PC-9 (cell line): ENCODE measurements at regions not wholly inside any gene's neighbourhood (a gene's known extent, or its start where the extent isn't known, plus 50 kb on each side); places are given as distances from the start of the nearest gene placed in this dataset.

ENCODE experiments used
- BruUV-seq: library from RNA; stranded (reverse); fragments of 400-500 nt; replicated peaks from 2 replicates; lab custom pipeline; 2021; lab: Mats Ljungman, UMichigan
- CTCF ChIA-PET: fragments of 300-600 bp; sonication (Branson Sonifier 250); formaldehyde crosslinking; loops from one replicate; lab custom pipeline; 2022; ENCODE audit warnings: antibody characterized with exemption; lab: Charles Lee
- POLR2A ChIA-PET: fragments of 300-600 bp; sonication (Branson Sonifier 250); formaldehyde crosslinking; loops from one replicate; lab custom pipeline; 2022; ENCODE audit warnings: antibody characterized with exemption; ENCODE audit not compliant: unreplicated experiment; lab: Charles Lee
- DNase-seq, 2 experiments: peaks; one replicate each; pipeline versions ENCODE4 v3.0.0 to v3.0.0-alpha.2; 2015 to 2022; ENCODE audit warnings: mixed read lengths in 1 of 2
- H2AFZ ChIP-seq: fragments of 200-600 bp; sonication (generic); 2 replicates; pipeline ENCODE4 v1.8.1; 2017; ENCODE audit warnings: antibody characterized with exemption
- H3F3A ChIP-seq: fragments of 200-600 bp; sonication (generic); 2 replicates; pipeline ENCODE4 v1.8.1; 2017; ENCODE audit warnings: antibody characterized with exemption, mild to moderate bottlenecking, low read depth; ENCODE audit not compliant: insufficient read depth
- H3K27ac ChIP-seq: fragments of 200-600 bp; sonication (generic); 2 replicates; pipeline ENCODE4 v1.6.1; 2016; ENCODE audit warnings: mixed run types
- H3K27me3 ChIP-seq: fragments of 200-600 bp; sonication (generic); 2 replicates; pipeline ENCODE4 v1.6.1; 2016; ENCODE audit warnings: low read depth, mixed run types; ENCODE audit not compliant: insufficient read depth
- H3K36me3 ChIP-seq: fragments of 200-600 bp; sonication (generic); 2 replicates; pipeline ENCODE4 v1.6.1; 2016; ENCODE audit warnings: low read depth, mixed run types
- H3K4me1 ChIP-seq: fragments of 200-600 bp; sonication (generic); replicated peaks from 2 replicates; pipeline ENCODE4 v1.6.1; 2016; ENCODE audit warnings: mixed run types; ENCODE audit not compliant: insufficient read depth
- H3K4me2 ChIP-seq: fragments of 200-600 bp; sonication (generic); 2 replicates; pipeline ENCODE4 v1.6.1; 2017; ENCODE audit warnings: mixed run types
- H3K4me3 ChIP-seq: fragments of 200-600 bp; sonication (generic); 2 replicates; pipeline ENCODE4 v1.6.1; 2016; ENCODE audit warnings: mixed run types
- H3K79me2 ChIP-seq: fragments of 200-600 bp; sonication (generic); 2 replicates; pipeline ENCODE4 v1.6.1; 2017; ENCODE audit warnings: low read depth, mixed run types
- H3K9me2 ChIP-seq: fragments of 200-600 bp; sonication (generic); 2 replicates; pipeline ENCODE4 v1.8.1; 2017; ENCODE audit warnings: mild to moderate bottlenecking; ENCODE audit not compliant: insufficient read depth
- H3K9me3 ChIP-seq: fragments of 200-600 bp; sonication (generic); 2 replicates; pipeline ENCODE4 v1.8.1; 2016; ENCODE audit warnings: low read depth; ENCODE audit not compliant: insufficient read depth
- H4K20me1 ChIP-seq: fragments of 200-600 bp; sonication (generic); 2 replicates; pipeline ENCODE4 v1.8.1; 2017; ENCODE audit not compliant: insufficient read depth
- EZH2 ChIP-seq: fragments of 200-600 bp; sonication (generic); IDR thresholded peaks from 2 replicates; pipeline ENCODE4 v1.8.0; 2017; ENCODE audit warnings: antibody characterized with exemption, low read depth
- intact Hi-C: fragments of 100-400 bp; cut with micrococcal nuclease; formaldehyde crosslinking; loops from one replicate; pipeline ENCODE4 v1.10.0; 2022; ENCODE audit not compliant: unreplicated experiment
- TF ChIP-seq, protein P1 (sequence below): fragments of 200-600 bp; sonication (generic); conservative IDR thresholded peaks from 2 replicates; pipeline ENCODE4 v1.6.1; 2017; ENCODE audit warnings: mixed run types, antibody characterized with exemption, mild to moderate bottlenecking, moderate library complexity

- DNase-seq = no peak
- Histone ChIP-seq H3K9me3 (no peaks in the 10 kb centered on the region), H3K36me3 (no peaks in the 10 kb centered on the region), H4K20me1 (no peaks in the 10 kb centered on the region), H3F3A (no peaks in the 10 kb centered on the region), H3K4me1 (no peaks in the 10 kb centered on the region), H3K27ac (no peak overlapping the region), H2AFZ (no peak overlapping the region), H3K9me2 (no peaks in the 10 kb centered on the region), H3K27me3 (peaks cover 7% of the 10 kb centered on the region), H3K79me2 (no peaks in the 10 kb centered on the region), H3K4me2 (no peak overlapping the region), H3K4me3 (no peak overlapping the region)
- intact Hi-C loops = no loop called here
- BruUV-seq = no TSS peak
- no peak for TF ChIP-seq EZH2
- TF ChIP-seq, protein P1, sequence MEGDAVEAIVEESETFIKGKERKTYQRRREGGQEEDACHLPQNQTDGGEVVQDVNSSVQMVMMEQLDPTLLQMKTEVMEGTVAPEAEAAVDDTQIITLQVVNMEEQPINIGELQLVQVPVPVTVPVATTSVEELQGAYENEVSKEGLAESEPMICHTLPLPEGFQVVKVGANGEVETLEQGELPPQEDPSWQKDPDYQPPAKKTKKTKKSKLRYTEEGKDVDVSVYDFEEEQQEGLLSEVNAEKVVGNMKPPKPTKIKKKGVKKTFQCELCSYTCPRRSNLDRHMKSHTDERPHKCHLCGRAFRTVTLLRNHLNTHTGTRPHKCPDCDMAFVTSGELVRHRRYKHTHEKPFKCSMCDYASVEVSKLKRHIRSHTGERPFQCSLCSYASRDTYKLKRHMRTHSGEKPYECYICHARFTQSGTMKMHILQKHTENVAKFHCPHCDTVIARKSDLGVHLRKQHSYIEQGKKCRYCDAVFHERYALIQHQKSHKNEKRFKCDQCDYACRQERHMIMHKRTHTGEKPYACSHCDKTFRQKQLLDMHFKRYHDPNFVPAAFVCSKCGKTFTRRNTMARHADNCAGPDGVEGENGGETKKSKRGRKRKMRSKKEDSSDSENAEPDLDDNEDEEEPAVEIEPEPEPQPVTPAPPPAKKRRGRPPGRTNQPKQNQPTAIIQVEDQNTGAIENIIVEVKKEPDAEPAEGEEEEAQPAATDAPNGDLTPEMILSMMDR = no peak
- ChIA-PET POLR2A (no interaction called here), CTCF (no interaction called here)
These were observed 97.0 kb downstream of the SCGB2B2 start for GRCh38 chr19:34580055-34580336.

GRCh38 chr19:34579281-34580054 lies 97.5 kb downstream of the SCGB2B2 start:
- H3K4me3 ChIP-seq = no peak overlapping the region
- intact Hi-C loops = no loop called here
- H3K4me1 ChIP-seq = no peaks in the 10 kb centered on the region
- no peaks in the 10 kb centered on the region for H3K9me3 ChIP-seq
- ChIA-PET POLR2A (no interaction called here), CTCF (no interaction called here)
- DNase-seq = no peak
- no peaks in the 10 kb centered on the region for H3F3A ChIP-seq
- no peak overlapping the region for H3K4me2 ChIP-seq
- no peaks in the 10 kb centered on the region for H3K79me2 ChIP-seq
- H3K27me3 ChIP-seq = peaks cover 4% of the 10 kb centered on the region
- no peaks in the 10 kb centered on the region for H4K20me1 ChIP-seq
- H3K27ac ChIP-seq = no peak overlapping the region
- H2AFZ ChIP-seq = no peak overlapping the region
- TF ChIP-seq, protein P1 = no peak
- TF ChIP-seq EZH2 = no peak
- no peaks in the 10 kb centered on the region for H3K36me3 ChIP-seq
- no TSS peak for BruUV-seq
- no peaks in the 10 kb centered on the region for H3K9me2 ChIP-seq

- DNase-seq = no peak
- TF ChIP-seq, protein P1 = no peak
- TF ChIP-seq EZH2 = no peak
- no peaks in the 10 kb centered on the region for H3K79me2 ChIP-seq
- ChIA-PET CTCF (no interaction called here), POLR2A (no interaction called here)
- H4K20me1 ChIP-seq = no peaks in the 10 kb centered on the region
- H3K27ac ChIP-seq = no peak overlapping the region
- H3K9me3 ChIP-seq = no peaks in the 10 kb centered on the region
- no peaks in the 10 kb centered on the region for H3K9me2 ChIP-seq
- no peaks in the 10 kb centered on the region for H3K4me1 ChIP-seq
- H3K36me3 ChIP-seq = no peaks in the 10 kb centered on the region
- intact Hi-C loops = no loop called here
- H2AFZ ChIP-seq = no peak overlapping the region
- H3K27me3 ChIP-seq = no peaks in the 10 kb centered on the region; the same call in 1 of the 2 replicates
- no TSS peak for BruUV-seq
- H3K4me2 ChIP-seq = no peak overlapping the region
- H3K4me3 ChIP-seq = no peak overlapping the region
- H3F3A ChIP-seq = no peaks in the 10 kb centered on the region
These were observed 97.2 kb downstream of the WTIP start for GRCh38 chr19:34578751-34579150.
